Stimulated activated CD4-positive, alpha-beta T cell treated with anti-CD3 and anti-CD28 coated beads, Interleukin-12 subunit alpha, Interleukin-12 subunit beta, amount 100 ng/mL, for 24 hours (primary cell): ENCODE measurements at regions not wholly inside any gene's neighbourhood (a gene's known extent, or its start where the extent isn't known, plus 50 kb on each side); places are given as distances from the start of the nearest gene placed in this dataset.
"Not testable (repeated sequence)": the region's sequence is repeated elsewhere in the genome, so short reads cannot be mapped to it uniquely, and the experiment has no call there.

Experiments
- DNase-seq, 2 experiments: peaks; one replicate each; pipeline ENCODE4 v3.0.0-alpha.2; 2020; ENCODE audit warnings: low read depth in 2 of 2

DNA sequence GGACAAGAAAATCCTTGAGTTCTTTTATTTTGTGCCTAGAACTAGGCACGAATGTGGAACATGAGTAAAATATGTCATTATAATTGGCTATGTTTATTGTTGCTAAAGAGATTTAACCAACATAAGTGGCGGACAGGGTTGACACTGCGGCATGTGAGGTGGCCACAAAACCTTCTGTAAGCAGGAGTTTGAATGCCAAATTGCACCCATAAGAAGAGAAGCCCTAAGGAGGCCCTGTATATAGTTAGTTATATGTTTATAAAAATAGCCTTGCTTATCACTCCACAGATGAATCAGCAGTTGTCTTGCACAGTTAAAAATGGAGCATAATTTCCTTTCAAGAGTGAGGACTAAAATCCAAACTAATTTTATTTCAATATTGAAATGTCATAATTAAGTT lies 336.1 kb downstream of the GBA3 start:
- no peak for DNase-seq

DNA sequence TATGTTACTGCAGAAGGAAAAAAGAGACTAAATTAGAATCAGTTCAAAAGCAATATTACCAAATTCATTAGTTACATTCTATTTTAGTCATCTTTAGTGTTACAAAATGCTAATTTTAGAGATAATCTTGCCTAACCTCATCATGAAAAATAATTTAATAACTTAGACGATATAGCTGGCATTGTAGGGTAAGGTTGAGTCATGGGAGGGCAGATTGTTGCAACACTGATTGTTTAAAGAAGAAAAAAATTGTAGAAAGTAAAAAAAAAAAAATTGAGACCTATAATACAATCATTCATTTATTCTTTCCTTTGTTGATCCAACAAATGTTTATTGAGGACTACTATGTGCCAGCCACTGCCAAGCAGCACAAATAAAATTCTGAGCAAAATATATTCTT lies 330.9 kb downstream of the GBA3 start:
- DNase-seq, result no peak

DNA sequence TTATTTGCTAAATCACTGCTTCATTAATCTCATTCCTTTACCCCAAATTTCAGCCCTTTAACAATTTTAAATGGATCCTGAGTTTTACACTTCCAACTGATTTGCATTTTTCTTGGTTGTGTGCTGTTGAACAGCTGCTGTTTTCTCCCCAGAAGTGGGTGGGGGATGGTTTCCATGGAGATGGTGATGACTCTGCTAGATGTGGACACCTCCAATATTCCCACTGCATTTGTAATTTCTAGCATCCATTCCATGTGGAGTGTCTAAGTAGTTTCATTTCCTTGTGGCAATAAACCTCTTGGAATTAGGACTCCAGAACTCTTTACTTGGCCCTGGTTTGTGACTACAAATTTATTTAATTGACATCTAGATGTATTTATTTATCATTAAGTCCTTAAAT lies 330.4 kb downstream of the GBA3 start:
- no peak for DNase-seq

DNA sequence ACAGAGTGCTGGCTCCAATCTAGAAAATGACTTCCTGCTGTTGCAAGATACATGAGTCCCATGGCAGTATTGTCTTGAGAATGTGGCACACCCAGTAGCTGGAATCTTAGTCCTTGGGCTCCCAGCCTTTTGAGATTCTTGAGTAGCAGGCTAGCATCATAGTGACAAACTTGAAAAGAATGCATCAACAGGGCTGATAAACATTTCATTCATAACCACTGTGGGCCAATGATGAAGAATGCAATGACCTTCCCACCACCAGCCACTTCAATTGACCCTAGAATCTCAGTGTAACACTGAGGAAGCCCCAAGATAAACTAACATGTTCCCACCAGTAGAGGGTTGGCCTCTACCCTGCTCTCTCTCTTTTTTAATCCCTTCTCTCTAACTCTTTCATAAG lies 329.3 kb downstream of the GBA3 start:
- no peak for DNase-seq

DNA sequence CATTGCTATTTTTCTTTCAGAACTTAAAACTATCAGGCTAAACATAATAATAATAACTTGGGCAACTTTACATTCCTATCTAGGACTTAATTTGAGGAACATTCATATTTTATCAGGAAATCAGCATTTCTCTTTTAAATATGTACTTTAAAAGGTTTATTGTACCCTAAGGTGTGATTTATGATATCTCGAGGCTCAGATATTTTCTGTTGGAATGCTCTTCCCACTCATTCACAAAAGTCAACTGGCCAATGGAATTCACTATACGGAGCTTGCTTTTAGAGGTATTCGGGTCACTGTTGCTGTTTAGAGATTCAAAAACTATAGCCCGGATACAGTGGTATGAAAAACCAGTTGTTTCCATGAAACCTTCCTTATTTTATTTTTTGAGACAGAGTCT lies 328.3 kb downstream of the GBA3 start:
- no peak for DNase-seq

DNA sequence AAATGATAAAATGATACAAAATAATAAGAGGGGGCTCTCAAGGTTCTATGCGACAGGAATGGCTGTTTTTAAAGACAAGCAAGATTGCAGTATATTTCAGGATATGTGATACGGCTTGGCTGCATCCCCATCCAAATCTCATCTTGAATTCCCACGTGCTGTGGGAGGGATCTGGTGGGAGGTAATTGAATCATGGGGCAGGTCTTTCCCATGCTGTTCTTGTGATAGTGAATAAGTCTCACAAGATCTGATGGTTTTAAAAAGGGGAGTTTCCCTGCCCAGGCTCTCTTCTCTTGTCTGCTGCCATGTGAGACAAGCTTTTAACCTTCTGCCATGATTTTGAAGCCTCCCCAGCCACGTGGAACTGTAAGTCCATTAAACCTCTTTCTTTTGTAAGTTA lies 327.7 kb downstream of the GBA3 start:
- not testable (repeated sequence) for DNase-seq

DNA sequence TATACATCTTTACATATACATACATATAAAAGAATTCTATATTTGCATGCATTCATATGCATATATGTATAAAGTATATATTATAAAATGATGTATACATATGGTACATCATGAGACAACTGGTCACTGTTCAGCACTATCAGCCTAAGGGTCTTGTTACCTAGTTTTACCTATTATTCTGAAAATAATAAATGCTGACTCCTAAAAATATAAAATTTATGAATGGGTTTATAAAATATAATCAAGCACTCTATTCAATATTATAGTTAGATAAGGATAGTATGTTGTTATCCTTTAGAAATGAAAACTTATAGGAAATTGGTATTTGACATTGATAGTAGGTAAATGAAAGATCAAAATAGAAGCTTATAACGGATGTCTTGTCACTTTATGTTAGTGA lies 324.2 kb downstream of the GBA3 start:
- DNase-seq, result no peak

DNA sequence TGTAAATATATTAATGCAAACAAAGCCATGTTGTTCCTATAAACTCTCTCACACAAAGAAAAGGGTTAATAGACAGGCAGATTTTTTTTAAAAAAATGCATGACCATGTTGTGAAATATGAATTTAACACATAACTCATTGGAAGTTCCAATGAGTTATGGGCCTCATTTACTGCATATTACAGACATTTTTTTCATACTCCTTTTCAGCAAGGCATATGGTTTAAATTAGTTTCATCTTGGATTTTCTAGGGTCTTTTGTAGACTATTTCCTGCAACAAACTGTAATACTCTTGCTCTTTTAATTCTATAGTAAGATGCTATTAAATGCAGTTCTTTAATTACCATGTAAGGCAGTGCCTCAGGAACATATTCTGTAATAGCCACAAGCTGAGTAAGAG lies 323.1 kb downstream of the GBA3 start:
- no peak for DNase-seq

DNA sequence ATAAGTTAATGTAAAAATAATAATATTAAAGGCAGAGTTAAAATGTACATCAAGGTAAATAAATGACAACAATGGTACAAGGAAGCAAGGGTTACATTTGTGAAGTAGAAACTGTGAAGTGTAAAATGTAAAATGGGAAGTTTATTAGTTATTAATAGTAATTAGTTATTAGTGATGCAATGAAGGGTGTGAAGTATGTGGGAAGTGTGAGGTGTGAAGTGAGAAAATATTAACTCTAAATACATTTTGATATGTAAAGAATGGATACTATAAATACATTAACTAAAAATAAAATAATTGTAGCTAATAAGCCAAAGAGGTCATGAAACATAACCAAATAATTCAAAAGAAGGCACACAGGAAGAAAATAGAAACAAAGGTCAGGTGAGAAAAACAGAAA lies 316.4 kb downstream of the GBA3 start:
- no peak for DNase-seq

DNA sequence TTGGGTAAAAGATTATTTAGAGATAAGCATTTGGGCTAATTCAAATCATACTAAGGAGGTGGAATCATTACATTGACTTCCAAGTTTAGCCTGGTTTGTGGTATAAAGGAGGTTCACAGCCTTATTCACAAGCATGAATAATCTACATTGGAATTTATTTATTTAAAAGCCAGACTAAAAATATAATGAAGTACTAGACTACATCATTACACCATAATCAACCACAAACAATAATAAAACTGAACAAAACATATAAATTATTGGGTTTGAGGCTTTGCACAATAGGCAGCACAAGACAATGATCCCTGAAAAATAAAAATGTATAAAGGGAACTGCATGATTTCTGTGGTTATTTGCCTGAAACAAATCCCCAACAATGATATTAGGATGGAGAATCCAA lies 314.0 kb downstream of the GBA3 start:
- DNase-seq, result no peak

DNA sequence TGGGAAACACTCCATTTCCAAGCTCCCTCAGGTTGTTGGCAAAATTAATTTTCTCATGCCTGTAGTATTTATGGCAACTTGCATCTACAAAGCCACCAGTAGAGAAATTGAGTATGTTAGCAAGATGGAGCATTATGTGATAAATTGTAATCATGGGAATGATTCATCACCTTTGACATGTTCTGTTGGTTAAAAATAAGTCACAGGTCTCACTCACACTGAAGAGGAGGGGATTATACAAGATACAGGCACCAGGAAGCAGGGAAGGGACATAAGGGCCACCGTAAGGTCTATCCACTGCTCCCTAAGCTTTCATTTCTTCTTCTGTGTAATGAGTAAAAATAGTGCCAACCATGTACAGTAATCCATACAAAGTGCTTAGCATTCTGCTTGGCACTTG lies 313.0 kb downstream of the GBA3 start:
- no peak for DNase-seq

DNA sequence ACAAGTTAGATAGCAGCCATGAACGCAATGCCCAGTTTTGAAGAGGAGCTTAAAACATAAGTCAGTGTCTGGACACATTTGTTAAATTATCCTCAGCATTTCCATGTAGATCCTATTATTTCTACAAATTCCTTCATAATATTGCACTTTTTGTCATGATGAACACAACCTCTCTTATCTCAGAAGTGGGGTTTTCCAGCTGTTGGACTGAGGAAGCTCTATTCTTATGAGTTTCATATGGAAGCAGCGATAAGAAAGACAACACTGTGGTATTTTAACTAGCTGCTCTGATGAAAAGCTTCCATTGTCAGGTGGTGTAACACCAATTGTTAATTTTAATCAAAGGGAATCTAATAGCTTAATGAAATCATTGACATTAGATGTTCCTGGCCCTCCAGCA lies 308.7 kb downstream of the GBA3 start:
- DNase-seq, result no peak

DNA sequence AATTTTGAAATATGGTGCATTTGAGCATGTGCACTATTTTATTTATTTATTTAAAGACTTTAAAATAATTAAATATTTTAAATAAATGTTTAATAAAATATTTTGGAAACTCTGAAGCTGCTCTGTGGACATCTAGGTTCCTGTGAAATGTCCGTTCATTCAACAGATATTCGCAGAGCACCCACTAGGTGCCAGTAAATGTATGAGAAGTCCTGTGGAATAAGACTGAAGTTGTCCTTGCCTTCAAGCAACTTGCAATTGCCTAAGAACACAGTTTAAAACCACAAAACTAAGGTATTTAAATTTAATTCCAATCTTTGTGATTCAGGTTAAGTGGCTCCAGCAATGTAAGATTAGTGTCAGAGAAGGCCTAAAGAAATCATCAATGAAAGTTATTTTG lies 306.7 kb downstream of the GBA3 start:
- no peak for DNase-seq

DNA sequence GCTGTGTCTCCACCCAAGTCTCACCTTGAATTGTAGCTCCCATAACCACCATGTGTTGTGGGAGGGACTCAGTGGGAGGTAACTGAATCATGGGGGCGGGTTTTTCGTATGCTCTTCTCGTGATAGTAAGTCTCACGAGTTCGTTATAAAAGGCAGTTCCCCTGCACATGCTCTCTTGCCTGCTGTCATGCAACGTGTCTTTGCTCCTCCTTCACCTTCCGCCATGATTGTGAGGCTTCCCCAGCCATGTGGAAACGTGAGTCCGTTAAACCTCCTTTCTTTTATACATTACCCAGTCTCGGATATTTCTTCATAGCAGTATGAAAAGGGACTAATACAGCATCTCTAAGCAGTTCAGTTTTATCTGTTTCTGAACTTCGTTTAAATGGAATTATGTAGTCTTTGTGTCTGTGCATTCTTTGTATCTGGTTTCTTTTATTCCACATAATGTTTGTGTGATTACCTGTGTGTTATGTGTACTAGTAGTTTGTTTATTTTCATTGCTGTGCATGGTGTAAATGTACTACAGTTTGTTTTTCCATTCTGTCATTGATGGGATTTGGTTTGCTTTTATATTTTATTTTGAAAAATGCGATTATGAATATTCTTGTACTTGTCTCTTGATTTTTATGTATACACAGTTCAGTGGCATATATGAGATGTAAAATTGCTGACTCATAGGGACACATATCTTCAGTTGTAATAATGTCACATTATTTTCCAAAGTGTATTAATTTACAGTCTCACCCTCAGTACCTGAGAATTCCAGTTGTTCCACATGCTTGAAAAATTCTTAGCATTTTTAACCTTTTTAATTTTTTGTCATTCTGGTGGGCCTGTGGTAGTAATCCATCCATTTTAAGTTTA lies 304.9 kb downstream of the GBA3 start:
- no peak for DNase-seq

DNA sequence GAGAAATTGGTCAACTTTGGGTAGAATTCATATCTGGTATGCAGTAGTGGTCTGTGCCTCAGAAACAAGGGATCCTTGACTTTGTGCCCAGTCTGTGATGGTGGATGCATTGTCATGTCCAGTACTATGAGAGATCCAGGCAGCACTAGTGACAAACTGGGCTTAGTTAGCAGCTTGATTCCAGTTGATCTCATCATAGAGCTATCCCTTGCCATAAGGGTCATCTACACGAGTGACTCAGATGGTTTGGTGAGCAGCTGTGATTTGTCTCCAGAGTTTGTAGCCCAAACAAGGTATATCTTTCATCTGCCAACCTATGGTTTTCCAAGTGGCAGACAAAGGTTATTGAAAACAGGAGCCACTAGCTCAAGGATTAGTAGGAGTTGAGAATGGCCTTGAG lies 298.8 kb downstream of the GBA3 start:
- no peak for DNase-seq

DNA sequence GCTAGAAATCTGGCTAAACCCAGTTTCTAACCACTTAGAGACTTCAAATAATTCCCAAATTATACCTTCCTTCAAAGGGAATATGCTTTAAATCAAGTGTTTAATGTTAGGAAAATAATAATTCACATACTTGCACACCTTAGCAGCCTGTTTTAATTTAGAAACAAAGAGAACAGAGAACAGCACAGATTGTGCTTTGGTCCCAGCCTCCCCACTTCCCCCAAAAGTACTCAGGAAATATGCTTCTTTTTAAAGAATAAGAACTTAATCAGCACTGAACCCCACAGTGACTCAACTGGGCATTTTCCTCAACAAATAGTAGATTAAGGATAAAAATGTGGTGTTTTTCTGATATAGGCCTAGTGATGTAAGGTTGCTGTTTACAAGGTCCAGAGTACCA lies 295.8 kb downstream of the GBA3 start:
- DNase-seq, result no peak

DNA sequence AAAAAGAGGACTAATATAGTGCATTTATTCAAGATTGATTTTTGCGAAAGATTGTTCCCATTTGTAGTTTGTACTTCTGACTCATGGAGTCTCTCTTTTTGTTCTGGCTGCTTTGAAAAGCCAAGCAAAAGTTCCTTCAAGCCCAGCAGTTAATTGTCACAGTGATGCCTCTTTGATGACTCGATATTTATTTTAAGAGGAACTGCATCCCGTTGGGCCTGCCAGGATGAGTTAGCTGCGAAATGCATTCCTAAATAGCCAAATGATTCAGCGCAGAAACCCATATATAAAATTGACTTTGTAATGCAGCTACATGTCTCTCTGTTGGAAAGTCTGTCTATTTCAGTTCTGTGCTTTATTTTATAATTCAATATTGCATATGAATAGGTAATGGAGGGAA lies 295.1 kb downstream of the GBA3 start:
- no peak for DNase-seq

DNA sequence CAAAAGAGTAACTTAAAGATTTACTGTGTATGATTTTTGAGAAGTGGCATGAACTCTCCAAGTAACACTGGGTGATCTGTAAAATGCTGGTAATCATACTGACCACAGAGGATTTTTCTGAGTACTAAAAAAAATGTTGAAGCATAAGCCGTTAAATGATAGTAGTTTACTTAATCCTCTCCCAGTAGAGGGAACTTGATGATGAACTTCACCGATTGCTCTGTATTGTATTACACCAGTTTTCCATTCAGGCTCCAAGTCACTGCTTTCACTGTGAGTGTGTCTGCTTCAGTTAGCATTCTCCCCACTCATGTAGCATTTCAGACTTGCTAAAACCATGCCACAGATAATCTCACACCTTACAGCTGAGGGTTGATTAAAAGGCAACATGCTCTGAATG lies 294.1 kb downstream of the GBA3 start:
- DNase-seq, result no peak

DNA sequence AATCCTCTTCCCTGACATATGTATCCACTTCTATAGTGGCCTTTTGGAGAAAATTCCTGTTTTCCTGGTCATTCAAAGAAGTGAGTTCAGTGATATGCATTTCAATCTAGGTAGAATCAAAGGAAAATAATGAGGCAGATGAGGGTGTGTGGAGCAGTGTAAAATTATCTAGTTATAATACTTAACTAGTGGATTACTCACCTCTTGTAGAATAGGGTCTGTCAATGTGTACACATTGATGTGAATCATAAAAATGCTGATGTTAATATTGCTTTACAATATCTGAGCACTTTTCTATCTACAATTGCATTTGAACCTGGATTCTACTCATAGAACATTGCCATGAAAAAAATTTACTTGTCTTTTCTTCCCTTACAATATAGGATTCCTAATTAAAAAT lies 293.5 kb downstream of the GBA3 start:
- no peak for DNase-seq

DNA sequence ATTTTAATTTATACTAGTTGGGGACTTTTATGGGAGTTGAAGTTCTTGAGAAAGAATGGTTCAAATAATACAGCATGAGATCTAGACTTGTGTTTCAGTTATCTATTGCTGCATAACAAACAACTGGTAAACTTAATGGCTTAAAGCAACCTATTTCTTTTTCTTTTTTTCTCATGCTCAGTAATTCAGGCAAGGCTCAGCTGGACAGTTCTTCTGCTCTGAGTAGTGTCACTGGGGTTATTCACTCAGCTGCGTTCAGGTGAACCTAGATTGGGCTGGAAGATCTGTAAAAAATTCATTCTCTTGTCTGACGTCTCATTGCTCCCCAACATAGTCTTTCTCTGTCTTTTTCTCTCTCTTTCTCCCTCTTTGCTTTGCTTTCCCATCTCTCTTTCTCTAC lies 291.7 kb downstream of the GBA3 start:
- DNase-seq, result no peak

DNA sequence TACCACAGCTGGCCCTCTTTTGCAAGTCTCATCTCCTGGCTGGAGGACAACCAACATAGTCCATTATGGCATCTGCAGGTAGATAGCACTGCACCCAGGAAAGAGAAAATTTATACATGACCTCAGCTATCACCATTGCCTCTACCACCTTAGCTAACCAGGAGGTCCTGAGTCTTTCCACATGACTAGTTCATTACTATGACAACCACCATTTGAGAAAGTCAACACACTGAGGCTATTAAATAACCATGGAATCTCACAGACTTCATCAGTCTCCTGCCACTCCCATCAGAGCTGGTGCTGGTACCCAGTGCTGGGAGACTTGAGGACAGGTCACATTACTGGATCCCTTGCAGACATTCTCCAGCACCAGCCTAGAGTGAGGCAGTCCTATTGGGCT lies 285.9 kb downstream of the GBA3 start:
- DNase-seq, result no peak

DNA sequence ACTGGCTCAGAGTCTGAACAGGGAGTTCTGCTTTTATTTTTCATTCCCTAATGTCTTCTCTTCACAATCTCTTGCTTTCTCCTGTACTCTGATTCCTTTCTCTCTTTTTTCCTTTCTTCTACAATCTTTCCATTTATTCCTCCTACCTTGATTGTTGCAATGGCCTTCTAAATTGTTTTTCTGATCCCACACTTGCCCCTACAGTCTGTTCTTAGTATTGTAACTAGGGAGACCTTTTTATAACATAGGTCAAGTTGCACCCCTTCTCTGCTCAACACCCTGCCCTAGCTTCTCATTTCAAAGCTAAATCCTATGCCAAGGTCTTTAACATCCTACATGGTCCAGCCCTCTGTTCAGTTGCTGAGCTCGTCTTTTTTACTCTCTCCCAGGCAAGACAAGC lies 277.9 kb downstream of the GBA3 start:
- DNase-seq, result no peak

DNA sequence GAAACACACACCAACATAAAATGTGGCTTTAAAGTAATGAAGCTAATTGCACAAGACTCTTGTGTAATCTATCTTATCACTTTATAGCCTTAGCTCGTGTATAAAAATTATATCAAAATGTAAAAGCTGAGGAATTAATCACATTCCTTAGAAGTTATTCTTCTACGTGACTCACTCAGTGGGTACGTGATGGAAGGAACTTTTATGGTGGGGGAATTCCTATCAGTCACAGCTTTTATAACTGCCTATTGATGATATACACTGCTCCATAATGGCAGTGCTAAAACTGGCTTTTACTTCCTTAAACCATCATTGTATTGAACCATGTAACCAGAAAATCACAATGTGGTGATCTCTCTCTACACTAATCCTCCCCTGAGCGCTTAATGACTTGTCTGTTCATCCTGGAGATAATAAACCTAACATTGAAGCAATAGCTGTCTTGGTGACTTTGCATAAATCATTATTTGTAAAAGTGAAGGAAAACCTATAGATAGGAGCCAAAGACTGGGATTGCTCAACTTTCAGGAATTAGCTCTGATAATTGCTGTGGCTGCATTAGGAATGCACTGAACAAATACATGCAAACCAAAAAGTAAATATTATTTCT lies 276.7 kb downstream of the GBA3 start:
- DNase-seq, result no peak

DNA sequence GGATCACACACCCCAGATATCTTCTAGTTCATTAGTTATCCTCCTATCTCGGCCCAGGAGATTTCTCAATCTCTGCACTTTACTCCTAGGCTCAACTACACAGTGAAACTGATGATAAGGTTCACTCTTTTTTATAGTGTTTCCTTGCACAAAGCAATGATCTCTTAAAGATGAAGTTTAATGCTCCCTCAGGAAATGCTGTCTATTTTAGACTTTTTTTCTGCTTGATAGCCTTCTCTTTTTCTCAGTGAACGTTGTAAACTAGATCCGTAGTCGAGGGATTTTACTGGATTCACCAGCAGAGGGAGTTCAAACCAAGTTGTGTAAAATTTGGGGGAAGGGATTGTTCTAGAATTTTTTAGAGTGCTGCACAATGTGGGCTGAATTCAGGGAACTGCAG lies 269.6 kb downstream of the GBA3 start:
- DNase-seq, result no peak
